ENCODE measurements at regions not wholly inside any gene's neighbourhood (a gene's known extent, or its start where the extent isn't known, plus 50 kb on each side); places are given as distances from the start of the nearest gene placed in this dataset.

DNA sequence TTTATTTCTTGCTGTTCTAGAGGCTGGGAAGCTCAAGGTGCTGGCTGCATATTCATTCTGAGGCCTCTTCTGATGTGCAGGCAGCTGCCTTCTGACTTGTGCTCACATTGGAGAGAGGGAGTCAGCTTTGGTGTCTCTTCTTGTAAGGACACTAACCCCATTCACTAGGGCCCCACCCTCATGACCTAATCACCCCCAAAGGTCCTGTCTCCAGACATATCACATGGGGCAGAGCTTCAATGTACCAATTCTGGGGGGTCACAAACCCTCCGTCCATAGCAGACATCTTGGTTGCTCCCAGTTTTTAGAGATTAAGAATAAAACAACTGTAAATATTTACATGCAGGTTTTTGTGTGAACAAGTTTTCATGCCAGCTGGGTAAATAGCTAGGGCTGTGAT, 109.1 kb downstream of the RTP5 start:
- no peak for TF ChIP-seq CTCF (IDR thresholded peaks at IDR 0.05)
- no peak for TF ChIP-seq POLR2A (IDR thresholded peaks at IDR 0.05)
- no peak for TF ChIP-seq POLR2AphosphoS5 (IDR thresholded peaks at IDR 0.05)
